MM.1S (cell line): ENCODE measurements at regions not wholly inside any gene's neighbourhood (a gene's known extent, or its start where the extent isn't known, plus 50 kb on each side); places are given as distances from the start of the nearest gene placed in this dataset.

Experiments
- DNase-seq: peaks from one replicate; pipeline ENCODE4 v3.0.0-alpha.2; 2015
- H2AFZ ChIP-seq: fragments of 300-600 bp; sonication (generic); 2 replicates; pipeline ENCODE4 v1.6.0; 2016; ENCODE audit warnings: antibody characterized with exemption, low read length
- H3F3A ChIP-seq: fragments of 300-600 bp; sonication (generic); 2 replicates; pipeline ENCODE4 v1.6.1; 2016; ENCODE audit warnings: mild to moderate bottlenecking, antibody characterized with exemption, low read length, moderate library complexity, mixed read lengths; ENCODE audit not compliant: insufficient read depth
- H3K27ac ChIP-seq: fragments of 300-600 bp; sonication (generic); 2 replicates; pipeline ENCODE4 v1.5.1; 2016; ENCODE audit warnings: mild to moderate bottlenecking, low read length
- H3K27me3 ChIP-seq: fragments of 300-600 bp; sonication (generic); replicated peaks from 2 replicates; pipeline ENCODE4 v1.6.0; 2016; ENCODE audit warnings: low read length; ENCODE audit not compliant: insufficient read depth
- H3K36me3 ChIP-seq: fragments of 300-600 bp; sonication (generic); replicated peaks from 2 replicates; pipeline ENCODE4 v1.6.1; 2016; ENCODE audit warnings: mild to moderate bottlenecking, low read length, mixed read lengths; ENCODE audit not compliant: insufficient read depth
- H3K4me1 ChIP-seq: fragments of 300-600 bp; sonication (generic); 2 replicates; pipeline ENCODE4 v1.6.1; 2016; ENCODE audit warnings: low read length, mixed read lengths
- H3K4me2 ChIP-seq: fragments of 300-600 bp; sonication (generic); 2 replicates; pipeline ENCODE4 v1.6.0; 2016; ENCODE audit warnings: low read depth, low read length
- H3K4me3 ChIP-seq: fragments of 300-600 bp; sonication (generic); 2 replicates; pipeline ENCODE4 v1.5.1; 2016; ENCODE audit warnings: low read length, mixed read lengths
- H3K79me2 ChIP-seq: fragments of 300-600 bp; sonication (generic); 2 replicates; pipeline ENCODE4 v1.6.1; 2016; ENCODE audit warnings: mixed run types, low read length, mixed read lengths
- H3K9ac ChIP-seq: fragments of 300-600 bp; sonication (generic); 2 replicates; pipeline ENCODE4 v1.6.1; 2016; ENCODE audit warnings: low read length, mixed read lengths
- H3K9me2 ChIP-seq: fragments of 300-600 bp; sonication (generic); replicated peaks from 2 replicates; pipeline ENCODE4 v1.6.1; 2016; ENCODE audit warnings: mild to moderate bottlenecking, low read length, mixed read lengths; ENCODE audit not compliant: insufficient read depth
- H3K9me3 ChIP-seq: fragments of 300-600 bp; sonication (generic); replicated peaks from 2 replicates; pipeline ENCODE4 v1.6.1; 2016; ENCODE audit warnings: mild to moderate bottlenecking, low read length, mixed read lengths; ENCODE audit not compliant: insufficient read depth
- H4K20me1 ChIP-seq: fragments of 300-600 bp; sonication (generic); 2 replicates; pipeline ENCODE4 v1.6.1; 2016; ENCODE audit warnings: mild to moderate bottlenecking, low read length, moderate library complexity, mixed read lengths; ENCODE audit not compliant: insufficient read depth
- CTCF ChIP-seq: fragments of 300-600 bp; sonication (generic); IDR thresholded peaks from 2 replicates; pipeline ENCODE4 v1.5.1; 2016; ENCODE audit warnings: antibody characterized with exemption, low read length, mixed read lengths
- EZH2 ChIP-seq: fragments of 300-600 bp; sonication (generic); optimal IDR thresholded peaks from 2 replicates; pipeline ENCODE3; 2017; ENCODE audit warnings: low read depth, mild to moderate bottlenecking, antibody characterized with exemption, low read length, mixed read lengths
- EZH2phosphoT487 ChIP-seq: fragments of 300-600 bp; sonication (generic); IDR thresholded peaks from 2 replicates; pipeline ENCODE4 v1.6.1; 2018; ENCODE audit warnings: antibody characterized with exemption, low read length

GRCh38 chr10:2097937-2098336 is 360.6 kb upstream of the ADARB2 start:
- Histone ChIP-seq H3K4me3 (no peak overlapping the region), H3K9ac (no peak overlapping the region), H3K27me3 (no peaks in the 10 kb centered on the region), H3K4me1 (no peaks in the 10 kb centered on the region), H3K9me2 (no peaks in the 10 kb centered on the region), H4K20me1 (no peaks in the 10 kb centered on the region), H3K27ac (no peak overlapping the region), H3K36me3 (no peaks in the 10 kb centered on the region), H3K79me2 (no peaks in the 10 kb centered on the region), H3K4me2 (no peak overlapping the region), H3F3A (no peaks in the 10 kb centered on the region), H3K9me3 (no peaks in the 10 kb centered on the region), H2AFZ (no peak overlapping the region)
- no peak for TF ChIP-seq EZH2
- TF ChIP-seq EZH2phosphoT487, result no peak
- no peak for TF ChIP-seq CTCF
- no peak for DNase-seq

GRCh38 chr10:2094171-2094570 is 356.8 kb upstream of the ADARB2 start:
- no peak overlapping the region for H2AFZ ChIP-seq
- no peaks in the 10 kb centered on the region for H3K9me3 ChIP-seq
- no peak overlapping the region for H3K9ac ChIP-seq
- no peaks in the 10 kb centered on the region for H3K79me2 ChIP-seq
- no peaks in the 10 kb centered on the region for H4K20me1 ChIP-seq
- no peak overlapping the region for H3K27ac ChIP-seq
- H3K36me3 ChIP-seq, result no peaks in the 10 kb centered on the region
- TF ChIP-seq EZH2 (no peak), CTCF (no peak), EZH2phosphoT487 (no peak)
- no peaks in the 10 kb centered on the region for H3K27me3 ChIP-seq
- no peaks in the 10 kb centered on the region for H3F3A ChIP-seq
- no peak for DNase-seq
- no peaks in the 10 kb centered on the region for H3K9me2 ChIP-seq
- no peak overlapping the region for H3K4me3 ChIP-seq
- H3K4me2 ChIP-seq, result no peak overlapping the region
- no peaks in the 10 kb centered on the region for H3K4me1 ChIP-seq

GRCh38 chr10:2083591-2083990 is 346.3 kb upstream of the ADARB2 start:
- H3K27me3 ChIP-seq, result no peaks in the 10 kb centered on the region
- no peaks in the 10 kb centered on the region for H3K36me3 ChIP-seq
- H3K4me1 ChIP-seq, result no peaks in the 10 kb centered on the region
- H3K79me2 ChIP-seq, result no peaks in the 10 kb centered on the region
- H3K9me3 ChIP-seq, result no peaks in the 10 kb centered on the region
- no peaks in the 10 kb centered on the region for H3K9me2 ChIP-seq
- no peak overlapping the region for H3K27ac ChIP-seq
- H3K4me2 ChIP-seq, result no peak overlapping the region
- no peaks in the 10 kb centered on the region for H4K20me1 ChIP-seq
- TF ChIP-seq EZH2 (no peak), EZH2phosphoT487 (no peak), CTCF (no peak)
- H3K9ac ChIP-seq, result no peak overlapping the region
- DNase-seq, result no peak
- H2AFZ ChIP-seq, result no peak overlapping the region
- H3K4me3 ChIP-seq, result no peak overlapping the region
- H3F3A ChIP-seq, result no peaks in the 10 kb centered on the region
